ENCODE measurements at regions not wholly inside any gene's neighbourhood (a gene's known extent, or its start where the extent isn't known, plus 50 kb on each side); places are given as distances from the start of the nearest gene placed in this dataset.

DNA sequence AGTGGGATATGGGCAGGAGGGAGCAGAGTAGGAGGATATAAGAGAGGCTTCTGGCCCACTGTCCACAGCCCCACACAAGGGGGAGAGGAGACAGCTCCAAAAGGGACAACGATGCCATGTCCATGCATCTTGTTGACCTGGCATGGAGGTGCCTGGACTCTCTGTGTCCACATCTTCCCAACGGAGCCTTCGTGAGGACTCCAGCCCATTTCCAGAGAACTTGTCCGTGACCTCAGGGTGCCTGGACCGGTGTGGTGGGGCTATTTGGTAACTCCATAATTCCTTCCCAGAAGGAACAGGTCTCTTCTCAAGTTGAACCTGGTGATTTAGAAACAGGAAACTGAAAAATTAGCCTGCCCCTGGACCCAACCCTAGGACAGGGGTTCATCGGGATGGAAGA is 133.9 kb downstream of the CYP26B1 start:
- TF ChIP-seq, protein P1, sequence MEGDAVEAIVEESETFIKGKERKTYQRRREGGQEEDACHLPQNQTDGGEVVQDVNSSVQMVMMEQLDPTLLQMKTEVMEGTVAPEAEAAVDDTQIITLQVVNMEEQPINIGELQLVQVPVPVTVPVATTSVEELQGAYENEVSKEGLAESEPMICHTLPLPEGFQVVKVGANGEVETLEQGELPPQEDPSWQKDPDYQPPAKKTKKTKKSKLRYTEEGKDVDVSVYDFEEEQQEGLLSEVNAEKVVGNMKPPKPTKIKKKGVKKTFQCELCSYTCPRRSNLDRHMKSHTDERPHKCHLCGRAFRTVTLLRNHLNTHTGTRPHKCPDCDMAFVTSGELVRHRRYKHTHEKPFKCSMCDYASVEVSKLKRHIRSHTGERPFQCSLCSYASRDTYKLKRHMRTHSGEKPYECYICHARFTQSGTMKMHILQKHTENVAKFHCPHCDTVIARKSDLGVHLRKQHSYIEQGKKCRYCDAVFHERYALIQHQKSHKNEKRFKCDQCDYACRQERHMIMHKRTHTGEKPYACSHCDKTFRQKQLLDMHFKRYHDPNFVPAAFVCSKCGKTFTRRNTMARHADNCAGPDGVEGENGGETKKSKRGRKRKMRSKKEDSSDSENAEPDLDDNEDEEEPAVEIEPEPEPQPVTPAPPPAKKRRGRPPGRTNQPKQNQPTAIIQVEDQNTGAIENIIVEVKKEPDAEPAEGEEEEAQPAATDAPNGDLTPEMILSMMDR (IDR thresholded peaks at IDR 0.05; ENCODE audit: insufficient read depth, low read length, poor library complexity, severe bottlenecking), result no peak
- no peak for TF ChIP-seq EZH2phosphoT487 (conservative IDR thresholded peaks at IDR 0.05; ENCODE audit: low read length)
